ENCODE measurements at regions not wholly inside any gene's neighbourhood (a gene's known extent, or its start where the extent isn't known, plus 50 kb on each side); places are given as distances from the start of the nearest gene placed in this dataset.

DNA sequence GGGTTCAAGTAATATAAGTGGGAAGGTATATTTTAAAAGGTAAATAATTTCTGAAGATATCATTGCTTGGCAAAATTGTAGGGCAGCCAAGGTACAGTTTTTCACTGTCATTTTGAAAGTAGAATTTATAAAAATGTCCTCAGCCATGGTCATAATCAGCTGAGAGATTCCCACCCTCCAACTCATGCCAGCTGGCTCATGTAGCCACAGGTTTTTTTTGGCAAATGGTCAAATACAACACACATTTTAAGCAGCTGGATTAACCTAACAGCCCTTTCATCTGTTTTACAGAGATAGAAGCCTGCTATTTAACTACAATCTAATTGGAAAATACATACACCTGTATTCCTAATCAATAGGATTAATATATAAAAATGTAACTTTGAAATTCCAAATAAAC is 619.2 kb upstream of the SGCG start:
- no peak for TF ChIP-seq POLR2A (IDR thresholded peaks at IDR 0.05)
- TF ChIP-seq, protein P1, sequence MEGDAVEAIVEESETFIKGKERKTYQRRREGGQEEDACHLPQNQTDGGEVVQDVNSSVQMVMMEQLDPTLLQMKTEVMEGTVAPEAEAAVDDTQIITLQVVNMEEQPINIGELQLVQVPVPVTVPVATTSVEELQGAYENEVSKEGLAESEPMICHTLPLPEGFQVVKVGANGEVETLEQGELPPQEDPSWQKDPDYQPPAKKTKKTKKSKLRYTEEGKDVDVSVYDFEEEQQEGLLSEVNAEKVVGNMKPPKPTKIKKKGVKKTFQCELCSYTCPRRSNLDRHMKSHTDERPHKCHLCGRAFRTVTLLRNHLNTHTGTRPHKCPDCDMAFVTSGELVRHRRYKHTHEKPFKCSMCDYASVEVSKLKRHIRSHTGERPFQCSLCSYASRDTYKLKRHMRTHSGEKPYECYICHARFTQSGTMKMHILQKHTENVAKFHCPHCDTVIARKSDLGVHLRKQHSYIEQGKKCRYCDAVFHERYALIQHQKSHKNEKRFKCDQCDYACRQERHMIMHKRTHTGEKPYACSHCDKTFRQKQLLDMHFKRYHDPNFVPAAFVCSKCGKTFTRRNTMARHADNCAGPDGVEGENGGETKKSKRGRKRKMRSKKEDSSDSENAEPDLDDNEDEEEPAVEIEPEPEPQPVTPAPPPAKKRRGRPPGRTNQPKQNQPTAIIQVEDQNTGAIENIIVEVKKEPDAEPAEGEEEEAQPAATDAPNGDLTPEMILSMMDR (IDR thresholded peaks at IDR 0.05): no peak
